Ascending aorta (tissue), 2 donors: ENCODE measurements at regions not wholly inside any gene's neighbourhood (a gene's known extent, or its start where the extent isn't known, plus 50 kb on each side); places are given as distances from the start of the nearest gene placed in this dataset.

Experiments used
- DNase-seq, 2 donors: peaks; one replicate each; pipeline ENCODE4 v3.0.0-alpha.2; 2019; ENCODE audit warnings: low spot score in 2 of 2
- H3K27ac ChIP-seq, 2 donors: fragments of 200-600 bp; sonication (generic); one replicate each; pipeline ENCODE4 v1.5.1; 2016 to 2017; ENCODE audit warnings: mild to moderate bottlenecking in 1 of 2
- H3K27me3 ChIP-seq: fragments of 200-600 bp; sonication (generic); one replicate; pipeline ENCODE4 v1.5.1; 2017
- H3K36me3 ChIP-seq, 2 donors: fragments of 200-600 bp; sonication (generic); one replicate each; pipeline ENCODE4 v1.5.1; 2016
- H3K4me1 ChIP-seq, 2 donors: fragments of 200-600 bp; sonication (generic); one replicate each; pipeline ENCODE4 v1.5.1; 2016 to 2017; ENCODE audit warnings: mild to moderate bottlenecking in 1 of 2
- H3K4me3 ChIP-seq, 2 donors: fragments of 200-600 bp; sonication (generic); one replicate each; pipeline ENCODE4 v1.5.1; 2016 to 2017; ENCODE audit warnings: mild to moderate bottlenecking in 1 of 2
- H3K9me3 ChIP-seq, 2 donors: fragments of 200-600 bp; sonication (generic); one replicate each; pipeline ENCODE4 v1.5.1; 2016
- CTCF ChIP-seq, 3 experiments: fragments of 200-600 bp in 2 of 3; fragments of 450-650 bp in 1 of 3; sonication (generic) in 2 of 3; IDR thresholded peaks; one replicate each; pipeline ENCODE4 v1.5.1; 2016 to 2019; ENCODE audit warnings: antibody characterized with exemption in 3 of 3, mild to moderate bottlenecking in 1 of 3, moderate library complexity in 1 of 3
- intact Hi-C: fragments of 100-400 bp; cut with DNase I; formaldehyde crosslinking; loops from one replicate; pipeline ENCODE4 v1.15.1; 2023

GRCh38 chr2:5242751-5243150, 449.4 kb upstream of the SOX11 start:
- DNase-seq, result no peak
- intact Hi-C loops, result no loop called here
- no peaks in the 10 kb centered on the region for H3K36me3 ChIP-seq

GRCh38 chr2:5250482-5250881, 441.7 kb upstream of the SOX11 start:
- H3K9me3 ChIP-seq, result no peaks in the 10 kb centered on the region
- no peak for DNase-seq
- intact Hi-C loops, result no loop called here
- H3K27me3 ChIP-seq, result no peaks in the 10 kb centered on the region
- TF ChIP-seq CTCF (IDR thresholded peaks at IDR 0.05), result no peak
- H3K4me3 ChIP-seq, result no peak overlapping the region
- no peaks in the 10 kb centered on the region for H3K4me1 ChIP-seq
- H3K27ac ChIP-seq, result no peak overlapping the region
- no peaks in the 10 kb centered on the region for H3K36me3 ChIP-seq

More at GRCh38 chr2:5242751-5243150, 449.4 kb upstream of the SOX11 start:
- no peak for TF ChIP-seq CTCF (IDR thresholded peaks at IDR 0.05)
- Histone ChIP-seq H3K4me3 (no peak overlapping the region), H3K27me3 (no peaks in the 10 kb centered on the region), H3K9me3 (no peaks in the 10 kb centered on the region), H3K4me1 (no peaks in the 10 kb centered on the region), H3K27ac (no peak overlapping the region)

- Histone ChIP-seq H3K27ac (no peak overlapping the region), H3K4me3 (no peak overlapping the region), H3K9me3 (no peaks in the 10 kb centered on the region), H3K4me1 (no peaks in the 10 kb centered on the region), H3K27me3 (no peaks in the 10 kb centered on the region), H3K36me3 (no peaks in the 10 kb centered on the region)
- no peak for DNase-seq
- intact Hi-C loops, result no loop called here
- TF ChIP-seq CTCF (IDR thresholded peaks at IDR 0.05), result no peak
Measured at GRCh38 chr2:5253263-5253662, 438.9 kb upstream of the SOX11 start.

- Histone ChIP-seq H3K36me3 (no peaks in the 10 kb centered on the region), H3K27ac (no peak overlapping the region), H3K4me3 (no peak overlapping the region), H3K9me3 (no peaks in the 10 kb centered on the region), H3K4me1 (no peaks in the 10 kb centered on the region), H3K27me3 (no peaks in the 10 kb centered on the region)
- intact Hi-C loops, result no loop called here
- no peak for DNase-seq
- no peak for TF ChIP-seq CTCF (IDR thresholded peaks at IDR 0.05)
Measured at GRCh38 chr2:5254791-5255332, 437.3 kb upstream of the SOX11 start.

GRCh38 chr2:5263291-5263690, 428.9 kb upstream of the SOX11 start:
- no peaks in the 10 kb centered on the region for H3K36me3 ChIP-seq
- no peak for TF ChIP-seq CTCF (IDR thresholded peaks at IDR 0.05)
- intact Hi-C loops, result no loop called here
- H3K9me3 ChIP-seq, result no peaks in the 10 kb centered on the region
- H3K4me3 ChIP-seq, result no peak overlapping the region
- H3K27ac ChIP-seq, result no peak overlapping the region
- DNase-seq, result no peak
- H3K27me3 ChIP-seq, result no peaks in the 10 kb centered on the region
- no peaks in the 10 kb centered on the region for H3K4me1 ChIP-seq

GRCh38 chr2:5264361-5264760, 427.8 kb upstream of the SOX11 start:
- no peak for TF ChIP-seq CTCF (IDR thresholded peaks at IDR 0.05)
- Histone ChIP-seq H3K27ac (no peak overlapping the region), H3K9me3 (no peaks in the 10 kb centered on the region), H3K27me3 (no peaks in the 10 kb centered on the region), H3K36me3 (no peaks in the 10 kb centered on the region), H3K4me3 (no peak overlapping the region), H3K4me1 (no peaks in the 10 kb centered on the region)
- intact Hi-C loops, result no loop called here
- DNase-seq, result no peak
